IMR-90 (cell line): ENCODE measurements at regions not wholly inside any gene's neighbourhood (a gene's known extent, or its start where the extent isn't known, plus 50 kb on each side); places are given as distances from the start of the nearest gene placed in this dataset.
A peak's percentile ranks its signal among the peaks of the same experiment; 100 is the strongest.

Source experiments
- ATAC-seq: fragments of 200-7000 bp; cut with Tn5 transposase; 2 replicates; pipeline ENCODE4 v1.9.1; 2020; ENCODE audit warnings: low read depth, mild to moderate bottlenecking, moderate library complexity
- BruUV-seq: library from RNA; stranded (reverse); fragments of 400-500 nt; replicated peaks from 2 replicates; lab custom pipeline; 2021; lab: Mats Ljungman, UMichigan
- CTCF ChIA-PET: fragments of 300-600 bp; formaldehyde crosslinking; extraction: SDS; loops from one replicate; lab custom pipeline; 2021; ENCODE audit warnings: antibody characterized with exemption; lab: Yijun Ruan, JAX
- POLR2A ChIA-PET: fragments of 300-600 bp; sonication (Branson Sonifier 250); formaldehyde crosslinking; loops from one replicate; lab custom pipeline; 2022; ENCODE audit warnings: antibody characterized with exemption; ENCODE audit not compliant: unreplicated experiment; lab: Charles Lee
- DNase-seq: peaks from one replicate; pipeline ENCODE4 v3.0.0; 2013
- H2AFZ ChIP-seq: replicated peaks from 2 replicates; pipeline ENCODE3; 2013; ENCODE audit warnings: low read length, mild to moderate bottlenecking; ENCODE audit not compliant: poor library complexity
- H2AK5ac ChIP-seq: 2 replicates; pipeline ENCODE4 v1.6.1; 2013; ENCODE audit warnings: low read depth, low read length, inconsistent platforms
- H2AK9ac ChIP-seq: replicated peaks from 2 replicates; pipeline ENCODE3; 2013; ENCODE audit warnings: mild to moderate bottlenecking, low read depth, low read length, moderate library complexity; ENCODE audit not compliant: poor library complexity
- H2BK120ac ChIP-seq: 2 replicates; pipeline ENCODE4 v1.6.1; 2013; ENCODE audit warnings: low read depth, low read length, inconsistent platforms
- H2BK15ac ChIP-seq: 3 replicates; pipeline ENCODE4 v1.6.1; 2013; ENCODE audit warnings: low read depth, low read length, inconsistent platforms
- H2BK20ac ChIP-seq: 2 replicates; pipeline ENCODE4 v1.6.1; 2013; ENCODE audit warnings: low read depth, mild to moderate bottlenecking, inconsistent platforms, low read length, moderate library complexity
- H2BK5ac ChIP-seq: 2 replicates; pipeline ENCODE4 v1.6.1; 2013; ENCODE audit warnings: mild to moderate bottlenecking, low read depth, low read length, inconsistent platforms; ENCODE audit not compliant: poor library complexity, severe bottlenecking
- H3K14ac ChIP-seq: replicated peaks from 2 replicates; pipeline ENCODE4 v1.6.1; 2013; ENCODE audit warnings: low read depth, low read length, inconsistent platforms
- H3K18ac ChIP-seq: 2 replicates; pipeline ENCODE4 v1.6.1; 2013; ENCODE audit warnings: low read depth, low read length, control low read depth
- H3K23ac ChIP-seq: 2 replicates; pipeline ENCODE4 v1.6.1; 2013; ENCODE audit warnings: low read depth, low read length, inconsistent platforms
- H3K27ac ChIP-seq: 2 replicates; pipeline ENCODE4 v1.5.1; 2013; ENCODE audit warnings: mild to moderate bottlenecking, control low read depth, low read length; ENCODE audit not compliant: insufficient read depth
- H3K27me3 ChIP-seq: 2 replicates; pipeline ENCODE4 v1.6.1; 2013; ENCODE audit warnings: low read length; ENCODE audit not compliant: control insufficient read depth, insufficient read depth
- H3K36me3 ChIP-seq: 2 replicates; pipeline ENCODE4 v1.6.1; 2013; ENCODE audit warnings: low read length, mixed read lengths; ENCODE audit not compliant: control insufficient read depth, insufficient read depth
- H3K4ac ChIP-seq: 2 replicates; pipeline ENCODE4 v1.6.1; 2013; ENCODE audit warnings: low read depth, low read length, inconsistent platforms
- H3K4me1 ChIP-seq: 2 replicates; pipeline ENCODE4 v1.6.1; 2013; ENCODE audit warnings: low read length, mixed read lengths; ENCODE audit not compliant: control insufficient read depth, insufficient read depth
- H3K4me2 ChIP-seq: 2 replicates; pipeline ENCODE4 v1.6.1; 2013; ENCODE audit warnings: low read depth, mild to moderate bottlenecking, control low read depth, low read length, moderate library complexity
- H3K4me3 ChIP-seq: 2 replicates; pipeline ENCODE4 v1.5.1; 2013; ENCODE audit warnings: low read depth, mild to moderate bottlenecking, control low read depth, low read length, moderate library complexity; ENCODE audit not compliant: insufficient read depth
- H3K56ac ChIP-seq: 2 replicates; pipeline ENCODE4 v1.6.1; 2013; ENCODE audit warnings: low read length, inconsistent platforms; ENCODE audit not compliant: insufficient read depth; ENCODE audit errors: extremely low read depth
- H3K79me1 ChIP-seq, 2 experiments: 2 replicates each; pipeline ENCODE4 v1.6.1; 2013; ENCODE audit warnings: low read length in 2 of 2, inconsistent platforms in 1 of 2, low read depth in 1 of 2
- H3K9ac ChIP-seq: 2 replicates; pipeline ENCODE4 v1.6.1; 2013; ENCODE audit warnings: low read depth, low read length, control low read depth
- H3K9me1 ChIP-seq: 2 replicates; pipeline ENCODE4 v1.6.1; 2013; ENCODE audit warnings: low read length, inconsistent platforms; ENCODE audit not compliant: insufficient read depth
- H3K9me3 ChIP-seq: 2 replicates; pipeline ENCODE4 v1.6.1; 2013; ENCODE audit warnings: low read length; ENCODE audit not compliant: control insufficient read depth, insufficient read depth
- H4K20me1 ChIP-seq: 2 replicates; pipeline ENCODE4 v1.6.1; 2013; ENCODE audit warnings: low read length, inconsistent platforms; ENCODE audit not compliant: insufficient read depth
- H4K5ac ChIP-seq: 2 replicates; pipeline ENCODE4 v1.6.1; 2013; ENCODE audit warnings: mild to moderate bottlenecking, low read depth, low read length, control low read depth
- H4K8ac ChIP-seq, 2 experiments: 2 replicates each; pipeline ENCODE4 v1.6.1; 2013; ENCODE audit warnings: low read depth in 2 of 2, low read length in 2 of 2, control low read depth in 1 of 2, inconsistent platforms in 1 of 2
- H4K91ac ChIP-seq: 2 replicates; pipeline ENCODE4 v1.6.1; 2013; ENCODE audit warnings: low read depth, low read length, inconsistent platforms; ENCODE audit not compliant: insufficient read depth
- CHD1 ChIP-seq: IDR thresholded peaks from 2 replicates; pipeline ENCODE4 v1.6.1; 2012; ENCODE audit warnings: low read depth, low read length, improper control_type of control experiment
- NFE2L2 ChIP-seq: fragments of 150-350 bp; IDR thresholded peaks from 2 replicates; pipeline ENCODE4 v1.6.1; 2016; ENCODE audit warnings: low read depth, mild to moderate bottlenecking, low read length
- SMC3 ChIP-seq: fragments of 150-350 bp; IDR thresholded peaks from 2 replicates; pipeline ENCODE4 v1.6.1; 2016; ENCODE audit warnings: low read depth, mild to moderate bottlenecking, antibody characterized with exemption, low read length, moderate library complexity
- dilution Hi-C: fragments of 300-500 bp; cut with HindIII; formaldehyde crosslinking; loops from one replicate; pipeline ENCODE4 v1.14.3; 2018; ENCODE audit warnings: low sequenced_read_pairs; ENCODE audit not compliant: unreplicated experiment
- in situ Hi-C: fragments of 300-500 bp; cut with MboI; formaldehyde crosslinking; loops from 3 replicates; pipeline ENCODE4 v1.14.3; 2019; ENCODE audit warnings: low sequenced_read_pairs, inconsistent platforms, mixed read lengths
- intact Hi-C: fragments of 100-400 bp; cut with micrococcal nuclease; formaldehyde crosslinking; loops from 2 replicates; pipeline ENCODE4 v1.10.0; 2022

DNA sequence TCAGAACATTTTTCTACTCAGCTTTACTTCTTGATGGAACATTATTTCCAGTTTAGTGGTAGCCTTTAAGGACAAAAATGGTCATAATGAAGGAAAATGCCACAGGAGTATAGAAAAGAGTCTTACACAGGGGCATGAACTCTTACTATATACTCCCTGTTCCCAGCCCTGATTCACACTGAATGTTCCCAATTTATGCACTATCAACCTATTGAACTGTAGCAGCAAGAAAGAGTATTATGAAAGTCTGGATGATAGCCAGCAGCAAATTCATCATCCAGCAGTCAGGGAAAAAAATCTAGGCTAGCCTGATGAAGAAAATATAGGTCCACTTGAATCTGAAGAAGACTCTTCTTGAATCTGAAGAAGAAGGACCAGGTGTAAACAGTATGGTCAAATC, 1170.3 kb upstream of the CHAC2 start:
- H4K20me1 ChIP-seq = no peaks in the 10 kb centered on the region
- H3K56ac ChIP-seq = no peak overlapping the region
- H2BK20ac ChIP-seq = no peak overlapping the region
- no peaks in the 10 kb centered on the region for H3K27me3 ChIP-seq
- H2AFZ ChIP-seq = no peak overlapping the region
- H3K4me1 ChIP-seq = no peaks in the 10 kb centered on the region
- H4K8ac ChIP-seq = no peak overlapping the region
- H3K14ac ChIP-seq = no peak overlapping the region
- ChIA-PET POLR2A (interaction anchor here (0.7 kb wide), 1 partner anchor 1353 kb away, joined by 3 read pairs; no protein-coding TSS in a partner anchor), CTCF (no interaction called here)
- H3K4ac ChIP-seq = no peak overlapping the region
- H3K9me1 ChIP-seq = no peaks in the 10 kb centered on the region
- no peak overlapping the region for H2BK120ac ChIP-seq
- in situ Hi-C loops (no loop called here), dilution Hi-C loops (no loop called here), intact Hi-C loops (no loop called here)
- H3K36me3 ChIP-seq = no peaks in the 10 kb centered on the region
- H3K9me3 ChIP-seq = peaks cover 2% of the 10 kb centered on the region; the same call in 1 of the 2 replicates
- H3K18ac ChIP-seq = no peak overlapping the region
- H3K4me3 ChIP-seq = no peak overlapping the region
- no peak overlapping the region for H3K23ac ChIP-seq
- no TSS peak for BruUV-seq
- no peak overlapping the region for H2BK15ac ChIP-seq
- no peak overlapping the region for H4K5ac ChIP-seq
- ATAC-seq (no peak), DNase-seq (peak; percentile 12)
- H2BK5ac ChIP-seq = no peak overlapping the region
- H2AK5ac ChIP-seq = no peak overlapping the region
- H2AK9ac ChIP-seq = no peak overlapping the region
- no peaks in the 10 kb centered on the region for H3K79me1 ChIP-seq
- H4K91ac ChIP-seq = no peak overlapping the region
- TF ChIP-seq SMC3 (no peak), CHD1 (no peak), NFE2L2 (no peak)
- no peak overlapping the region for H3K9ac ChIP-seq
- no peak overlapping the region for H3K27ac ChIP-seq
- no peak overlapping the region for H3K4me2 ChIP-seq
